VCaP (cell line): ENCODE measurements at regions not wholly inside any gene's neighbourhood (a gene's known extent, or its start where the extent isn't known, plus 50 kb on each side); places are given as distances from the start of the nearest gene placed in this dataset.

Experiments
- H3K27ac ChIP-seq: fragments of 450-650 bp; 2 replicates; pipeline ENCODE4 v1.5.1; 2017
- CTCF ChIP-seq: fragments of 450-650 bp; conservative IDR thresholded peaks from 2 replicates; pipeline ENCODE4 v1.5.1; 2017; ENCODE audit warnings: mild to moderate bottlenecking, moderate library complexity

GRCh38 chr6:91443405-91443804 lies 856.5 kb upstream of the MAP3K7 start:
- no peak overlapping the region for H3K27ac ChIP-seq
- TF ChIP-seq CTCF, result no peak

- H3K27ac ChIP-seq, result no peak overlapping the region
- TF ChIP-seq CTCF, result no peak
Observed at GRCh38 chr6:91442342-91442741, 855.5 kb upstream of the MAP3K7 start.

- TF ChIP-seq CTCF, result no peak
- no peak overlapping the region for H3K27ac ChIP-seq
Observed at GRCh38 chr6:91438570-91438969, 851.7 kb upstream of the MAP3K7 start.

- H3K27ac ChIP-seq, result no peak overlapping the region
- no peak for TF ChIP-seq CTCF
Observed at GRCh38 chr6:91437315-91437729, 850.5 kb upstream of the MAP3K7 start.

GRCh38 chr6:91436448-91436847 lies 849.6 kb upstream of the MAP3K7 start:
- no peak for TF ChIP-seq CTCF
- H3K27ac ChIP-seq, result no peak overlapping the region

- no peak for TF ChIP-seq CTCF
- no peak overlapping the region for H3K27ac ChIP-seq
Observed at GRCh38 chr6:91435630-91436029, 848.8 kb upstream of the MAP3K7 start.

- no peak overlapping the region for H3K27ac ChIP-seq
- no peak for TF ChIP-seq CTCF
Observed at GRCh38 chr6:91434576-91434975, 847.7 kb upstream of the MAP3K7 start.
